KG1 (cell line): ENCODE measurements at regions not wholly inside any gene's neighbourhood (a gene's known extent, or its start where the extent isn't known, plus 50 kb on each side); places are given as distances from the start of the nearest gene placed in this dataset.

Source experiments
- DNase-seq: peaks from one replicate; lab custom pipeline; 2025; lab: John Stamatoyannopoulos, UW

DNA sequence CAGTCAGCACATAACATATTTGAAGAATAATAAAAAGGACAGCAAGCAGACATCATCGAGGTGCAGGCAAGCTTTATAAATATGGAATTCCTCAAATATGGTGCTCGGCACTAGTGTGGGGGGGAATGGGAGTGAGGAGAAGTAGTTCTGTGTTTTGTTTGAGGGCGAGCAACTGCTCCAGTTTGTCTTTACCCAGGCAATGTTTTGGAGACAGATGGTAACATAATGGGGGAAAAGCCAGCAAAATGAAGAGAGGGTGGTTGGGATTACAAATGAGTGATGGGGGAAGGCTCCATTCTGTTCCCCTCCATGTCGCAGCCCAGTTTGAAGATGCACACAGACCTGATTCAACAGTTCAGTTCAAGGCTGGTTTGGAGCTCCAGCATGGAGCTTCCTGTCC lies 572.9 kb upstream of the DIPK2B start:
- DNase-seq, result no peak

DNA sequence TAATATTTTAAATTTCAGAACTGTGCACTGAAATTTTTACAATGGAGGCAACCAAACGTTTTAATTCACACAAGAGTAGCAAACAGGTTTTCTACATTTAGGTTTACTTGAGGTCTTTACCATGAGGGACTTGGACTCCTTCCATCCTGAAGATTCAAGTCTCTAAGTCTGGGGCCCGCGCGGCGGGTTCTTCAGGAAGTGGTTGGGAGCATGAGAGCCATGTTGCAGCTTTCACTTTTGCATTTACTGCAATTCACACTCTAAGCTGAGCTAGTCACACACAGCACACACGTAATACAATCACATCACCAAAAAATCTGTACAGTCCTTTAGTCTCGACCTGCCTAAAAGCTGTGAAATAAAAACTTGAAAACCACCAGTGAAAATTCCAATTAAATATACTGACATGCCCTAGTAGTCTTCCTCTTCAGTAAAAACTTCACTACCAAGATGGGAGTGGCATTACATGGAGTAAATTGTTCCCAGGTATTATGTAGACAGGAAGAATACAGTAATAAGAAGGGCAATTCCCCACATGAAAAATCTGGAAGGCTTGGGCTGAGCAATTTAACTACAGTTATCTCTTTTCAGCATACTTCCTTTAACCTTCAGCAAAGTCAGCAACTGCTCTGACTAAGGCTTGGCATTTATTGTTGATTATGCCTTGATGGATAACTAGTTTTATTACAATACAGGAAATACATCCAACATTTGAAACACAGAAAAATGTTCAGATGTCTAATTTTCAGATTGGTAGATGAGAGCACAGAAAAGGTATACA lies 571.1 kb upstream of the DIPK2B start:
- DNase-seq, result no peak

DNA sequence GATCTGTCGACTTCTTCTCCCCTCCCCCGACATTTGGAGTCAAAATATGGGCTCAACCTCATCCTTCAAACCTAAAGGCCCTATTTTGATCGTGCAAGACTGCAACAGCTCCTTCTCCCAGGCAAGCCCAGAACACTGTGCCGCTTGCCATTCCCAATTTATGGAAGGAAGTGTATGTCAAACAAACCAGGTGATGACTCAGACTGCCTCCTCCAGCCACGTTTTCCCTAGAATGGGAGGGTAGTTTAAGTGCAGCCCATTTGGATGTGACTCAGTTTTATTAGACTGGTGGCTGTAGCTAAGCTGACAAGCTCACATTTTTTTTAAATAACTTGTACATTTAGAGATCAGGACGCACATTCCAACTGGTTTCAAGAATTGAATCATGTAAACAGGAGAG lies 570.4 kb upstream of the DIPK2B start:
- no peak for DNase-seq

DNA sequence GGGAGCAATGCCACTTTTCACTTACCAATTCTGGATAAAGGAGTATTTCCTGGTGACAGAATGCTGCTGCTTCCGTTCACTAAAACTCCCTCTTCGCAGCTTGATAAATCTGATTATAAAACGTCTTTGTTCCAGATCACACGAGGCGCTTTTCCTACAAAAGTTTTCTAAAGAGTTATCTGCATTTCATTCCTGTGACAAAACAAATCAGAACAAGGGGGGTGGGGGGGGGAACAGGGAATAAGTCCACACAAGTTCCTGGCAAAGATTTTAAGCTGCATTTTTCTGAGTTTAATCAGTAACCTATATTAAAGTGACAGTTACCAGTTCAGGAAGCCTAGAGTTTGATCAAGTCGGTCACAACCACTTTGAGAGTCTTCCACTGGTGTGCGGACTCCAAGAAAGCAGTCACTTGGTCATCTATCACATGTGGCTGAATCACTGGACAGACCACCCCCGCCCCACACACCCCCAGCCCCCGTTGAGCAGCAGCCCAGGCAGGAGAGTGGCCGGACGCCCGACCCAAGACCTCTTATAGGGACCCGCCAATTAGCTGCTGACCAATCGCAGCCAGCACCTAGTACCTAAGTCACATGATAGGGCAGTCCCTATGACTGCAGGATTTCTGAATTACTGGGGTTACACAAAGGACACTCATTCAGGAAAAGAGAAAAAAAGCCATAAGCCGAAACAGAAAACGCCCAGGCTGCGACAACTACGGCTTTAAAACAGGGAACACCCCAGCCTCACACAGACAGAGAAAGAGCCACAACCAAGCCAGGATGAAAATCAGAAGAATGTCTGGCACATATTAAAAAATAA lies 569.3 kb upstream of the DIPK2B start:
- peak; percentile 19 for DNase-seq

DNA sequence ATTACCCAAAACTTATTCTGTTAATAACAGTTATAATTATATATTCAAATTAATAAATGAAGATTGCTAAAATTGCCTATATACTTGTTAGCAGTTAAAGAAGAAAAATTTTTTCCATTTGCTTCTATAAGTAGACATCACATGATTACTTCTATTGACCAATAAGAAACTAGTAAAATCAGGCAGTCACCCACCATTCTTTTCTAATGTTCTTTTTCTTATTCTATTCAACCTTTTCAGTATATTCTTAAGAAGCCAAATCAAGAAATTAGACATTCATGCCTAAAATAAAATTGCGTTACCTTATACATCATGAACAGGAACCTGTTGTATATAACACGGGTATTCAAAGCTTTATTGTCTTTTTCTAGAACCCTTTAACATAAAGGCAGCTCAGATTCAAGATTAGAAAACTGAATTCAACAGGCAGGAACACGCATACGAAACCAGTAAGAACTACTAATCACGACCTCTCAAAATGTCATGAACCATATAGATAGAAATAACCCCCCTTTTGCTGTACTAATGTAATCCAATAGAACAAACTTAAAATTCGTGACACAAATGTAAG lies 568.1 kb upstream of the DIPK2B start:
- DNase-seq, result no peak

DNA sequence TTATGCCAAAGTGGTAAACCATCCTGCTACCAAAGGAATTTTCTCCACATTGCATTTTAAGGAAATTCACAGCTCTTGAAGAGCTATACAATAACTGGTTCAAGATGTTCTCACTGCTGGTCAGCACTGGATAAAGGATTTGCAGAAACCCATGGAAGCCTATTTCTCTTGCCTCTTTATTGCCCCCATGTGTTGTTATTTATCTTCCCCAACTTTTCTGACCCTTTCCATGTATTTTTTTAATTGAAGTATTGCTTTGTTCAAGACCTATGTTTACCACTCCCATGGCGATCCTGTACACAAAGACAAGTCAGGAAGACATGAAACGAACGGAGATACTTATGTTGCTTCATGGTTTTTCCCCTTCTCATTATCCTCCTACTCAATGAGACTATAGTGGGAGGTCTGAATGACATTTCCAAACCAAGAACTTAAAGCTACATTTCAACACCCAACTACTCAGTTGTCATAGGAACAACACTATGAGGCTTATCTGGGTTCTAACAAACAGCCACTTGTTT lies 566.4 kb upstream of the DIPK2B start:
- no peak for DNase-seq

DNA sequence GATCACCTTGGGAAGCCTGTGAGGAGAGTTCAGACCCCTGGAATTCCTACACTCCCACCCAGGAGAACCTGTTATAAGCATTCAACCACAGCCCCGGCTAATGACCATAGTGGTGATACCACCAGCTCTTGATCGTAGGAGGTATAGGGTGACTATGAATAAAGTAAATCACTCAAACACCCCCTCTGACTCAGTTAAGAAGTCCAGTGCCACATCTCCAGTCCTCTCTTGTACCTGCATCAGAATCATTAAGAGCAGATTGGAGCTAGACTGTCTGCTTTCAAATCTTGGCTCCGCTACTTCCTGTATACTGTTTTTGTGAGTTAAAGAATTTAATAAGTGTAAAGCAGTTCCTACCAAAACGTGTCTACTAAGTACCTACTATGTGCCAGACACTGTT lies 565.1 kb upstream of the DIPK2B start:
- no peak for DNase-seq

DNA sequence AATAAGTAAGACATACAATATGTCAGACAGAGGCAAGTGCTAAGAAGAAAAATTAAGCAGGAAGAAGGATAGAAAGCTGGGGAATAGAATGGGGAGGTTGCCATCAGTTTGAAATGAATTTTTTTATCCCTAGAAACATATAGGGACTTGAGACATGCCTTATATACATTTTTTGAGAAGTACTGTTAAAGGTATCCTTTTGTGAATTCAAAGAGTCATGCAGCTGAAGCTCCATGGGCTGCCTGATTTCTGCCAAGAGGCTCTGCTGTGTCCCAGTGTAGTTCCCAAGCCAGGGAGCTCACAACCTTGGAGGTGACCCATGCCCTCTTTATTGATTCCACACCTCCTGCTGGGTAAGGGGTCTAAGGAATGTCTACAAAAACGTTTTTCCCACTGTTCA lies 564.6 kb upstream of the DIPK2B start:
- no peak for DNase-seq

DNA sequence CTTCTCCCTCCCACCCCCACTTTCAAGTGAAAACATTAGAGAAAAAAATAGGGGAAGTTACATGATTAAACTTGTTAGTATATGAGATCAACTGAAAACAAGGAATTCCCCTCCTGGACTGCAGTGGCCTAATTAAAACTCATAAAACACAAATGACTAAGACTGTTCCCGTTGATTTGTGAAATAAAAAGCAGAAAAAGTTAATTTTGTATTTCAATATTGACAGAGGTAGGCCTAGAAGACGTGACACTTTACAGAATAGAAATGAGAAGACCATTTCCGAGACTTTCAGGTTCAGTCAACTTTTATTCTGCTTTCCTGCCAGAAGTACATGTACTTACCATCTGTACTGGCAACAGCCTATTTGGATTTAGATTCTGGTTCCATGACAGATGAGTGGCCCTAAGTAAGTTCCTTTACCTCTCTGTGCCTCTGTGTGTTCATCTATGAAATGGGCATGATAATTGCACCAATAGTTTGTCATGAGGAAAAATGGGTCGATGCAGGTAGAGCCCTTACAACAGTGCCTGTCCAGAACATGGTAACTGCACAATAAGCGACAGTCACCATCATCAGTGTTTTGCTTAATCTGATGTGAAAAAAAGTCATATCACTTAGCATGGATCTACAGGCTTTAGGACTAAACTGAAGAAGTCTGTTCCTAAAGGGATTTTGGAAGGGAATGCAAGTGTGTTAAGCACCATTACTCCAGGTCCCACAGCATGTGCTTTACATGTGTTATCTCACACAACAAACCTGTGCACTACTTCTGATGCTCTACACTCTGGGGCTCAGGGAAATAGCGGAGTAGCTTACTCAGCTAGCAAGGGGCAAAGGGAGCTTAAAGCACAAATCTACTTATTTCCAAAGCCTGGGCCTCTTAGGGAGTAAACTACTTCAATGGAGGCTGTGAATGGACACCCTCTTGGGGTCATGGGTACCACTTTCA lies 562.3 kb upstream of the DIPK2B start:
- no peak for DNase-seq

DNA sequence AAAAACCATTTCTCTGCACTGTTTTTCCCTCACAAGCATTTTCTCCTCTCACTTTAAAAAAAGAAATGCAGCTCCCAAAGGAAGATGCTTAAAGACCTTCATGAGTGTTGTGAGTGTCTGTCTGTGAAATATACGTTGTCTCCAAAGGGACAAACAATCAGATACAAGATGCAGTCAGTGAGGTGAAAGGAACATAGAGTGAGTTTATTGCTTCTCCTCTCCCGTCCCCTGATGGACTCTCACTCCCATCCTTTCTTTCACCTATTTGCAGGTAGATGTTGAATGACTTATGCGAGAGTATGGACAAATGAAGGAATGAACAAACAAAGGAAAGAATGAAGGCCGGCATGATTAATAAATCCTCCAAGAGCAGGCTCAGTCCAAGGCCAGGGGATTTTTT lies 561.2 kb upstream of the DIPK2B start:
- no peak for DNase-seq

DNA sequence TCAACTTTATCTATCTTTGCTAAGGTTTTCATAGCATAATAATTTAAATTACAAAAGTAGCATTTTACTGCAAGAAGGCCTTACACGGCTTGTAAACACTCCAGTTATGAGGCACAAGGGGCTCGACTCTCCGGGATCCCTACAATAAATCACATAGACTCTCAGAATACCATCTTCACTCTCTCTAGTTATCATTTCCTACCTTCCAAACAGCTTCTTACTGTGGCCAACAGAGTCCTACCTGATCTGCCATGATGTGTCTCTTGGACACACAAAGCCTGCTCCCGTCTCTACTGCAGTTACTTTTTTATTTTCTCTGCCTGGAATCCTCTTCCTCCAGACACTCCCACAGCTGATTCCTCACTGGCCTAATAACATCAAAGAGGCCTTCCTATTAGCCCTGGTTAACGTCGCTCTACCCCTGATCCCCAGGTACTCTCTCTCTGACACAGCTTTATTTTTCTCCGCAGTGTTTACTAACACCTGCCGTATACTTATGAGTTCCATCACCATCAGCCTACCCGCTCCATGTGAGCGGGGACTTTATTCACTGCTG lies 559.6 kb upstream of the DIPK2B start:
- DNase-seq, result no peak

DNA sequence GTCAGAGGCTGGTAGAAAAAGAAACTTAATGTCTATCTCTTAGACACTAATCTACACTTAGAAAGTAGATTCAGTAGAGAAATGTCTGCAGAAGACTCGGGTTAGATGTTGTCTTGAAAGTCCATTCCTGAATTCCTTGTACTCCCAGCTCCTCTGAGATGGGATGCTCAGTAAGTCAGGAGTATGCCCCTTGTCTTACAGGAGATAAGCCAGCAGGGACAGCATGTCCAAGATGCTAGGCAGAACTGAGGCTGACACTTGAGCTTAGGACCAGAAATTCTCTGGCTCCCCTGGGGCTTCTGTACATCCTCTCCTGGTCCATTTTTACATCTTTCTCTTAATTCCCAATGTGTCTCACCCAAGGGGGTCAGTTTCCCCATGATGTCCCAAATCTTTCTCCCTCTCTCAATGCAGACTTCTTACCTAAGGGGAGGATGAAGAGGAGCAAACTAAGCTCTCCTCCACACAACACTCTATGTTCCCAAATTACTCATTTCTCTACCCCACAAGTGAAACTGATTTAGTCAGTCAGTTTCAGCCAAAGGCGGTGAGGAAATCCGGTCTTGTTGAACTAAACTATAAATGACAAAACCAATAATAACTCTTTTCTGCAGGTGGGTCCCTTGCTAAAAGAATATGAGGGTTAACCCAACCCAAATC lies 558.2 kb upstream of the DIPK2B start:
- DNase-seq, result no peak

DNA sequence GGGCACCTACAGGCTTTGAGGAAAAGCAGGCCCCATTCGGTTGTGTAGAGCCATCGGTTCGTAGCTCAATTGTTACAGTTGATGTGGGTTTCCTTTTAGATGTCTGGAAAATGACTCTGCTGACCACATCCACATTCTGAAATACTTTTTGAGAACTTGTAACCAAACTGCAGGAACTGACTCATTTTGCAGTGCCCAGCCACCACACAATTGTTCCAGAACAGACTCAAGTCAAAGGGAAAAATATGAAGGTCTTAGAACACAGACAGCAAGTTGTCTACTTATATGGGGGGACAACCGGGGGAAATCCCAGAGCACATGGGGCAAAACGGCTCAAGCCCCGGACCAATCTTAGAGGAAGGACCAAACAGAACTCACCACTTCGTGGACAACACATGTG lies 557.6 kb upstream of the DIPK2B start:
- peak; percentile 29 for DNase-seq

DNA sequence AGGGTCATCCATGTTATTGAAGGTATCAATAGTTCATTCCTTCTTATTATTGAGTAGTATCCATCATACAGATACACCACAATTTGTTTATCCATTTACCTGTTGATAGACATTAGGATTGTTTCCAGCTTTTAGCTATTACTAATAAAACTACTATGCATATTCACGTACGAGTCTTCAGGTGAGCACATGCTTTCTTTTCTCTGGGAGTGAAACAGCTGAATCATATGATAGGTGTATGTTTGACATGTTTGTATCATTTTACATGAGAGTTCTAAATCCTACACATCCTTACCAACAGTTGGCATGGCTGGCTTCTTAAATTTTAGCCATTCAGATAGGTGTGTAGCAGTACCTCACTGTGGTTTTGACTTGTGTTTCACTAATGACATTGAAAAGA lies 556.6 kb upstream of the DIPK2B start:
- no peak for DNase-seq

DNA sequence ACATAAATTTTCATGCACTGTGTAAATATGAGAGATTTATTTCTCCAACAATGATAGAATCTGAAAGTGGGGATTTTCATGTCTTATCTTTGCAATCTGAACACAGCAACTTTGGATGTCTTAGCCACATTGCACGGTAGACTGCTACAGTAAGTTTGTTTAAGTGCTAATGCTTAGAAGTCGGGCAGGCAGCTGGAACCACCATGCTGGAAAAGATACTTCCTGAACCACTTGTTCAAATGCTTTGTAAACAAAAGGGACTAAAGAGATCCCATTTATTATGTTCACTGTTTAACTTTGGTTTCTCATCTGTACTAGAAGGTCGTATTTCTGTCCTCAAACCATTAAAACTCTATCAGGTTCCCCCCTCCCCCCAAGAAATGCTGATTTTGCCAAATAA lies 555.9 kb upstream of the DIPK2B start:
- DNase-seq, result no peak

DNA sequence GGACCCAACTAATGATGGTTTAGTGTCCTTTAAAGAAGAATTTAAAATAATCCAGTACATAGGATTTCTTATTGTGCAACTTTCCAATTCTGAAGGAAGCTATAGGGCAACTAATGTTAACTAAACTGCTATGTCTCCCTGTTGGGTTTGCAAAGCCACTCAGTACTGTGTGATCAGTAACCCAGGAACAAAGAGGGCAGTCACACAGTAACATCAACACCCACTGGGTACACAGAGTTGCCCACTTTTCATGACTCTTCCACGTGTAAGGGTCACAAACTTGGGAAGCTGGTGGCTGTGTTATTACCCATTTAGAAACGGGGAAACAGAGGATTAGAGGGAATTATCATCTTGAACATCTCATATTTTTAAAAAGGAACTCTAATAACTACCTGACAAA lies 555.0 kb upstream of the DIPK2B start:
- no peak for DNase-seq

DNA sequence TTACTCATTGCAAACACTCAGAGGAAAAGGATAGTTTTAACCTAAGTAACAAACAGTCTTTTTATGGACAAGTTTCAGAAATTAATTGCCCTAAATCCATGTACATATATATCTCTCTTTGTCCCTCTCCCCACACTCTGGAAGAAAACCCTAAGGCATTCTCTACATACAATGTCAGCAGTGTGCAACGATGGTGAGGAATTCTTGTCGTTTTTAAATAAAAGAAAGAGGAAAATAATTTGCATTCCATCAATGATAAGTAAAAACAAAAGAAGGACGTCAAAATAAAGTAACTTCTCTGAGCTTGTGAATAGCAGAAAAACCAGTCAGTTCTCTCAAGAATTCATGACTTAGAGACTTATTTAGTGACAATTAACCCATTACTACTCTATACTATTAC lies 550.5 kb upstream of the DIPK2B start:
- DNase-seq, result no peak

DNA sequence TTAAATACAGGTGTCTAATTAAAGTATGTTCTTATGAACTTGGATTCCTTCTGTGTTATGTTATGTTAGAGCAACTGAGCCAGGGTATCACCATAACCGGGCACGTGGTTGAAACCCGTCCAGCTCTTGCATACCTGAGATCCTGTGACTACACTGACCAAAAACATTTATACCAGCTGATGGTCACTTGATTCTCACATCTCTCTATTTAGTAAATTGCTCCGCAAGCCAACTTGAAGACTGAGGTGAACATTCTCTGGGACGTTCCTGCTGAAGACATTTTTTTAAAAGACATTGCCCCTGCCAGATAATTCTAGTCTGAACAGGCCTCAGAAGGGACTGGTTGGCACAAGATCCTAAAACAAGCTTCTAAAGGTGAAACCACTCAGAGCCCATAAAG lies 550.0 kb upstream of the DIPK2B start:
- DNase-seq, result no peak

DNA sequence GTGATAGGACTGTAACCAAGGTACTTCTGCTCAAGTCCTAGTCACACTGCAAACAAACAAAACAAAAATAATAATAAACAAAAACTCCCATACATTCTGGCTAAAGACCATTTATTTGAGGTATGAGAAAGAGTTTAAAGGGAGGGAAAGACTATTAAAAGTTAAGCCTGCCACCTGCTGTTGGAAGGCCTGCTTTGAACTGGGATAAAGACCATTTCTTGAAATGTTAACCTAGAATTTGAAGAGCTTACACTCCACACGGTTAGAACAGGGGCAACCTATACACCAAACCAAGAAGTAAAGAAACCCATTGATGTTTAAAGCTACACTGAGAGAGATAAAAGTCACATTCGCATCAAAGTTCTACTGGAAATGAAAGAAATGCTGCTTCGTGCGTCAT lies 548.7 kb upstream of the DIPK2B start:
- no peak for DNase-seq

DNA sequence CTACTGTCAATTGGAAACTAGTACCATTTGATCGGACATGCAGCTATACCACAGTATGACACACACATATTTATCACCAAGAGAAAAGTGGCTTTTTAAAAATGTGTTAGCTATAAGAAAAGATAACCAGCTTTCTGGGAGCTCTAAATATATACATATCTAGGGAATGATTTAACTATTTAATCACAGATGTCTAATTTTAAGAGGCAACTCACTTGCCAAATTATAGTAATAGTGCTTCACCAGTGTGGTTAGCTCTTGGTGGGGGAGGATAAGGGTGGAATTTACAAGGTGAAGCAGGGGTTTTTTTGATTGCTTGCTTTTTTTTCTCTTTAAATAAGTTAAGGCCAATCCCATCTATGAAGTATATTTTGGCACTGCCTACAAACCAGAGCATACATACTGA lies 547.7 kb upstream of the DIPK2B start:
- DNase-seq, result no peak

DNA sequence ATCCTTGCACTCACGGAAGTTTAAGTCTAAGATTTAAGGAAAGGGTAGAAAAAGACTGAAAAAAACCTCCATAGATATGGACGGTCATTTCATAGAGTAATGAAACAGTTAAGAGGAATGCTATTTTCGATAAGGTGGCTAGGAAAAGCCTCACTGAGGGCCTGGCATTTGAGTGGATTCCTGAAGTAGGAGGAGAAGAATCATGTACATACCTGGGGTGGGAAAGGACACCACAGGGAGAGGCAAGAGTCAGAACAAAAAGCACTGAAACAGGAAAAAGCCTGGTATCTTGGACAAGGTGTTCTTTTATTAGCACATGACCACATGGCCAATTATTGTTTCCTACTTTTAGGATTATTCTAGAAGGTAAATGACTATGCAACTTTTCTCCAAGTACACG lies 547.2 kb upstream of the DIPK2B start:
- DNase-seq, result no peak
